RCC 7860 (cell line): ENCODE measurements at regions not wholly inside any gene's neighbourhood (a gene's known extent, or its start where the extent isn't known, plus 50 kb on each side); places are given as distances from the start of the nearest gene placed in this dataset.

Experiments used
- DNase-seq: peaks from one replicate; pipeline ENCODE4 v3.0.0-alpha.2; 2015; ENCODE audit warnings: low spot score
- FAIRE-seq: peaks from 2 replicates; lab custom pipeline; 2012; peaks lifted over from hg19 to GRCh38; lab: Jason Lieb, UNC

GRCh38 chr12:79534029-79534867 is 156.5 kb downstream of the PAWR start:
- FAIRE-seq (no peak), DNase-seq (no peak)

GRCh38 chr12:79532907-79533288 is 157.9 kb downstream of the PAWR start:
- FAIRE-seq = no peak
- DNase-seq = peak; percentile 44

- DNase-seq (peak; percentile 25), FAIRE-seq (no peak)
Observed at GRCh38 chr12:79531518-79531917, 159.2 kb downstream of the PAWR start.

GRCh38 chr12:79527473-79527872 is 163.3 kb downstream of the PAWR start:
- no peak for DNase-seq
- FAIRE-seq = no peak

- no peak for FAIRE-seq
- DNase-seq = no peak
Observed at GRCh38 chr12:79525357-79525756, 165.4 kb downstream of the PAWR start.

- no peak for DNase-seq
- FAIRE-seq = no peak
Observed at GRCh38 chr12:79524507-79525148, 166.1 kb downstream of the PAWR start.

- DNase-seq (no peak), FAIRE-seq (no peak)
Observed at GRCh38 chr12:79522989-79523386, 167.8 kb downstream of the PAWR start.

- DNase-seq (no peak), FAIRE-seq (no peak)
Observed at GRCh38 chr12:79522257-79522988, 168.3 kb downstream of the PAWR start.

GRCh38 chr12:79521576-79521975 is 169.2 kb downstream of the PAWR start:
- DNase-seq = no peak
- no peak for FAIRE-seq

- no peak for FAIRE-seq
- DNase-seq = no peak
Observed at GRCh38 chr12:79517363-79517762, 173.4 kb downstream of the PAWR start.

- DNase-seq = no peak
- FAIRE-seq = no peak
Observed at GRCh38 chr12:79515530-79515935, 175.2 kb downstream of the PAWR start.

GRCh38 chr12:79514730-79515529 is 175.8 kb downstream of the PAWR start:
- DNase-seq = no peak
- FAIRE-seq = no peak

- DNase-seq = no peak
- no peak for FAIRE-seq
Observed at GRCh38 chr12:79512068-79512467, 178.7 kb downstream of the PAWR start.

GRCh38 chr12:79508622-79509021 is 182.1 kb downstream of the PAWR start:
- no peak for DNase-seq
- no peak for FAIRE-seq
